ENCODE measurements at regions not wholly inside any gene's neighbourhood (a gene's known extent, or its start where the extent isn't known, plus 50 kb on each side); places are given as distances from the start of the nearest gene placed in this dataset.

- intact Hi-C loops (cut with micrococcal nuclease): no loop called here
- Histone ChIP-seq H3K9me2 (ENCODE audit: insufficient read depth) (no peaks in the 10 kb centered on the region), H3K9ac (ENCODE audit: low read length) (no peak overlapping the region), H3K4me2 (ENCODE audit: low read length) (no peak overlapping the region), H3K79me2 (ENCODE audit: insufficient read depth, low read length) (no peaks in the 10 kb centered on the region), H3K27me3 (ENCODE audit: insufficient read depth, low read length) (no peaks in the 10 kb centered on the region), H2AFZ (ENCODE audit: low read depth, low read length, poor library complexity, severe bottlenecking) (no peak overlapping the region), H3K9me3 (ENCODE audit: control insufficient read depth in 1 of 2, insufficient read depth in 1 of 2, low read depth in 1 of 2, low read length in 2 of 2) (no peaks in the 10 kb centered on the region), H3K4me3 (replicated peaks in 1 of 2; ENCODE audit: low read depth in 1 of 2, low read length in 2 of 2) (no peak overlapping the region), H3K36me3 (ENCODE audit: control insufficient read depth in 1 of 2, insufficient read depth in 2 of 2, low read length in 2 of 2) (no peaks in the 10 kb centered on the region), H4K20me1 (ENCODE audit: insufficient read depth) (no peaks in the 10 kb centered on the region), H3K27ac (ENCODE audit: low read depth, low read length) (no peak overlapping the region), H3K4me1 (ENCODE audit: control insufficient read depth in 1 of 2, insufficient read depth in 2 of 2, low read length in 2 of 2) (no peaks in the 10 kb centered on the region)
- ATAC-seq (no peak), DNase-seq (ENCODE audit: low read depth, low spot score) (no peak)
- no TSS peak for BruUV-seq (replicated peaks)
- TF ChIP-seq EGR1 (IDR thresholded peaks at IDR 0.05; ENCODE audit: low read depth) (no peak), RAD21 (IDR thresholded peaks at IDR 0.05; ENCODE audit: low read depth) (no peak), SIN3A (IDR thresholded peaks at IDR 0.05; ENCODE audit: low read depth) (no peak), POLR2AphosphoS5 (IDR thresholded peaks at IDR 0.05; ENCODE audit: low read depth, low read length) (no peak), CBX3 (IDR thresholded peaks at IDR 0.05; ENCODE audit: low read depth) (no peak), FOSL1 (IDR thresholded peaks at IDR 0.05; ENCODE audit: low read depth) (no peak), MAX (IDR thresholded peaks at IDR 0.05) (no peak), POLR2A (IDR thresholded peaks at IDR 0.05; ENCODE audit: borderline replicate concordance, extremely low read depth, insufficient read depth, insufficient read length) (no peak), REST (IDR thresholded peaks at IDR 0.05; ENCODE audit: low read depth) (no peak), CEBPB (IDR thresholded peaks at IDR 0.05; ENCODE audit: low read depth) (no peak), CTCF (IDR thresholded peaks at IDR 0.05 in 2 of 3, conservative IDR thresholded peaks at IDR 0.05 in 1 of 3; ENCODE audit: borderline replicate concordance in 1 of 3, insufficient read depth in 1 of 3, low read depth in 2 of 3, low read length in 2 of 3) (no peak)
- ChIA-PET RAD21 (ENCODE audit: low non-redundant PET in 1 of 2, low total read pairs in 2 of 2, uncharacterized antibody in 2 of 2, unreplicated experiment in 2 of 2) (no interaction called here), POLR2A (no interaction called here), CTCF (no interaction called here)
Measured at GRCh38 chr2:8171608-8172007, 510.2 kb upstream of the ID2 start.
